Mesenchymal stem cell (in vitro differentiated cells and primary cell): ENCODE measurements at regions not wholly inside any gene's neighbourhood (a gene's known extent, or its start where the extent isn't known, plus 50 kb on each side); places are given as distances from the start of the nearest gene placed in this dataset.

Source experiments
- DNase-seq: peaks from one replicate; pipeline ENCODE4 v3.0.0-alpha.2; 2013
- H2AFZ ChIP-seq: one replicate; pipeline ENCODE4 v1.6.1; 2013; ENCODE audit warnings: low read depth, mild to moderate bottlenecking, control low read depth, inconsistent platforms, low read length, moderate library complexity
- H2AK5ac ChIP-seq: 2 replicates; pipeline ENCODE4 v1.6.1; 2013; ENCODE audit warnings: low read length, moderate library complexity, mild to moderate bottlenecking, inconsistent platforms; ENCODE audit not compliant: severe bottlenecking
- H2BK120ac ChIP-seq: one replicate; pipeline ENCODE4 v1.6.1; 2013; ENCODE audit warnings: low read depth, mild to moderate bottlenecking, inconsistent platforms, low read length, moderate library complexity
- H2BK12ac ChIP-seq, 2 experiments: one replicate each; pipeline ENCODE4 v1.6.1; 2013; ENCODE audit warnings: inconsistent platforms in 2 of 2, low read length in 2 of 2, mild to moderate bottlenecking in 2 of 2, moderate library complexity in 2 of 2, control low read depth in 1 of 2
- H2BK15ac ChIP-seq: one replicate; pipeline ENCODE4 v1.6.1; 2013; ENCODE audit warnings: mild to moderate bottlenecking, low read depth, inconsistent platforms; ENCODE audit not compliant: poor library complexity, severe bottlenecking
- H2BK5ac ChIP-seq: 2 replicates; pipeline ENCODE4 v1.6.1; 2013; ENCODE audit warnings: low read depth, mild to moderate bottlenecking, low read length, control low read depth, inconsistent platforms; ENCODE audit not compliant: poor library complexity, severe bottlenecking
- H3K14ac ChIP-seq, 2 experiments: one replicate each; pipeline ENCODE4 v1.6.1; 2013; ENCODE audit warnings: inconsistent platforms in 2 of 2, low read length in 2 of 2, control low read depth in 1 of 2, mild to moderate bottlenecking in 1 of 2, moderate library complexity in 1 of 2
- H3K18ac ChIP-seq, 2 experiments: one replicate each; pipeline ENCODE4 v1.6.1; 2013; ENCODE audit warnings: inconsistent platforms in 2 of 2, low read length in 2 of 2, control low read depth in 1 of 2, low read depth in 1 of 2, mild to moderate bottlenecking in 1 of 2
- H3K23ac ChIP-seq, 2 experiments: one replicate each; pipeline ENCODE4 v1.6.1; 2013; ENCODE audit warnings: inconsistent platforms in 2 of 2, low read length in 2 of 2, mild to moderate bottlenecking in 2 of 2, moderate library complexity in 2 of 2, control low read depth in 1 of 2
- H3K27ac ChIP-seq: 2 replicates; pipeline ENCODE4 v1.5.1; 2013; ENCODE audit warnings: mild to moderate bottlenecking, moderate library complexity, low read length, control low read depth, inconsistent platforms; ENCODE audit not compliant: poor library complexity, severe bottlenecking
- H3K27me3 ChIP-seq, 2 experiments: 2 replicates each; pipeline versions ENCODE4 v1.6.1 to v1.7.0; 2013; ENCODE audit warnings: low read length in 2 of 2, mild to moderate bottlenecking in 2 of 2, moderate library complexity in 2 of 2, control low read depth in 1 of 2, inconsistent platforms in 1 of 2; ENCODE audit not compliant: control insufficient read depth in 1 of 2, insufficient read depth in 1 of 2
- H3K36me3 ChIP-seq, 2 experiments: 2 replicates each; pipeline versions ENCODE4 v1.6.1 to v1.7.0; 2013; ENCODE audit warnings: low read length in 2 of 2, control low read depth in 1 of 2, inconsistent platforms in 1 of 2, low read depth in 1 of 2, mild to moderate bottlenecking in 1 of 2; ENCODE audit not compliant: insufficient read depth in 2 of 2, control insufficient read depth in 1 of 2
- H3K4ac ChIP-seq, 2 experiments: one replicate each; pipeline ENCODE4 v1.6.1; 2013; ENCODE audit warnings: inconsistent platforms in 2 of 2, low read length in 2 of 2, mild to moderate bottlenecking in 2 of 2, moderate library complexity in 2 of 2, control low read depth in 1 of 2, low read depth in 1 of 2
- H3K4me1 ChIP-seq: 2 replicates; pipeline ENCODE4 v1.6.1; 2013; ENCODE audit warnings: low read depth, low read length, control low read depth; ENCODE audit not compliant: control insufficient read depth, insufficient read depth
- H3K4me2 ChIP-seq: 2 replicates; pipeline ENCODE4 v1.6.1; 2013; ENCODE audit warnings: low read length, mild to moderate bottlenecking, inconsistent platforms; ENCODE audit not compliant: poor library complexity, severe bottlenecking
- H3K4me3 ChIP-seq, 2 experiments: 2 replicates each; pipeline versions ENCODE4 v1.5.1 to v1.7.0; 2013; ENCODE audit warnings: low read length in 2 of 2, mild to moderate bottlenecking in 2 of 2, control low read depth in 1 of 2, low read depth in 1 of 2; ENCODE audit not compliant: insufficient read depth in 1 of 2
- H3K79me1 ChIP-seq: replicated peaks from 2 replicates; pipeline ENCODE4 v1.6.1; 2013; ENCODE audit warnings: mild to moderate bottlenecking, control low read depth, low read length, inconsistent platforms; ENCODE audit not compliant: poor library complexity, severe bottlenecking
- H3K9ac ChIP-seq: 2 replicates; pipeline ENCODE4 v1.7.0; 2013; ENCODE audit warnings: mild to moderate bottlenecking, low read length, moderate library complexity
- H3K9me3 ChIP-seq: 2 replicates; pipeline ENCODE4 v1.7.0; 2013; ENCODE audit warnings: mild to moderate bottlenecking, low read length; ENCODE audit not compliant: control insufficient read depth
- H4K8ac ChIP-seq: one replicate; pipeline ENCODE4 v1.6.1; 2013; ENCODE audit warnings: inconsistent platforms, mild to moderate bottlenecking, low read length, moderate library complexity
- H4K91ac ChIP-seq: one replicate; pipeline ENCODE4 v1.6.1; 2013; ENCODE audit warnings: mild to moderate bottlenecking, low read length, inconsistent platforms
- whole genome bisulfite sequencing: methylation state at CpG from one replicate; pipeline ENCODE4 v1.1.7; 2013; ENCODE audit warnings: mixed read lengths; 5-methylcytosine and 5-hydroxymethylcytosine counted together

- Histone ChIP-seq H3K4me3 (no peak overlapping the region), H3K4me1 (no peaks in the 10 kb centered on the region), H2BK120ac (no peak overlapping the region), H3K4ac (no peak overlapping the region), H3K18ac (no peak overlapping the region), H3K27me3 (no peaks in the 10 kb centered on the region), H3K9ac (no peak overlapping the region), H2BK12ac (no peak overlapping the region), H2AFZ (no peak overlapping the region), H3K4me2 (no peak overlapping the region), H3K79me1 (no peaks in the 10 kb centered on the region), H2BK15ac (no peak overlapping the region), H3K23ac (no peak overlapping the region), H3K9me3 (no peaks in the 10 kb centered on the region), H4K8ac (no peak overlapping the region), H4K91ac (no peak overlapping the region), H2AK5ac (no peak overlapping the region), H3K27ac (no peak overlapping the region), H3K36me3 (no peaks in the 10 kb centered on the region), H2BK5ac (no peak overlapping the region), H3K14ac (no peak overlapping the region)
- no peak for DNase-seq
- 97% methylated on average over 2 of the region's 3 CpGs for WGBS
Measured at GRCh38 chr13:105144936-105145335, 1390.5 kb downstream of the EFNB2 start.

GRCh38 chr13:105144020-105144419, 1391.4 kb downstream of the EFNB2 start:
- no peak overlapping the region for H2BK5ac ChIP-seq
- WGBS = 93% methylated on average over 3 of the region's 3 CpGs

GRCh38 chr13:105142556-105142955, 1392.9 kb downstream of the EFNB2 start:
- Histone ChIP-seq H2BK12ac (no peak overlapping the region), H3K14ac (no peak overlapping the region), H3K18ac (no peak overlapping the region), H2BK5ac (no peak overlapping the region), H3K23ac (no peak overlapping the region), H2AK5ac (no peak overlapping the region), H3K4me1 (no peaks in the 10 kb centered on the region), H3K27me3 (no peaks in the 10 kb centered on the region), H2BK120ac (no peak overlapping the region), H3K9ac (no peak overlapping the region), H3K79me1 (no peaks in the 10 kb centered on the region), H3K9me3 (no peaks in the 10 kb centered on the region), H3K36me3 (no peaks in the 10 kb centered on the region), H2BK15ac (no peak overlapping the region), H3K4me2 (no peak overlapping the region), H2AFZ (no peak overlapping the region), H4K8ac (no peak overlapping the region), H3K4ac (no peak overlapping the region), H3K4me3 (no peak overlapping the region), H3K27ac (no peak overlapping the region), H4K91ac (no peak overlapping the region)
- WGBS = 77% methylated on average over 2 of the region's 2 CpGs
- no peak for DNase-seq

More at GRCh38 chr13:105144020-105144419, 1391.4 kb downstream of the EFNB2 start:
- Histone ChIP-seq H2BK12ac (no peak overlapping the region), H3K9ac (no peak overlapping the region), H2AFZ (no peak overlapping the region), H4K91ac (no peak overlapping the region), H3K14ac (no peak overlapping the region), H2BK120ac (no peak overlapping the region), H3K79me1 (no peaks in the 10 kb centered on the region), H3K27ac (no peak overlapping the region), H3K36me3 (no peaks in the 10 kb centered on the region), H3K4me1 (no peaks in the 10 kb centered on the region), H3K23ac (no peak overlapping the region), H4K8ac (no peak overlapping the region), H3K9me3 (no peaks in the 10 kb centered on the region), H3K4me3 (no peak overlapping the region), H3K27me3 (no peaks in the 10 kb centered on the region), H3K4ac (no peak overlapping the region), H3K4me2 (no peak overlapping the region), H3K18ac (no peak overlapping the region), H2BK15ac (no peak overlapping the region), H2AK5ac (no peak overlapping the region)
- DNase-seq = no peak

GRCh38 chr13:105139380-105140285, 1395.8 kb downstream of the EFNB2 start:
- no peak overlapping the region for H2AFZ ChIP-seq
- H2BK120ac ChIP-seq = no peak overlapping the region
- H3K79me1 ChIP-seq = no peaks in the 10 kb centered on the region
- H2BK15ac ChIP-seq = no peak overlapping the region
- no peak overlapping the region for H3K23ac ChIP-seq
- peak overlapping the region; percentile 60 for H3K9ac ChIP-seq
- H3K4me1 ChIP-seq = no peaks in the 10 kb centered on the region
- no peak overlapping the region for H2BK12ac ChIP-seq
- 88% methylated on average over 20 of the region's 20 CpGs for WGBS
- H3K27ac ChIP-seq = no peak overlapping the region
- no peak overlapping the region for H2BK5ac ChIP-seq
- no peaks in the 10 kb centered on the region for H3K9me3 ChIP-seq
- no peak overlapping the region for H3K4me2 ChIP-seq
- H4K91ac ChIP-seq = no peak overlapping the region
- H2AK5ac ChIP-seq = no peak overlapping the region
- H4K8ac ChIP-seq = no peak overlapping the region
- peak overlapping the region in 1 of 2 experiments; percentile 74 for H3K4me3 ChIP-seq
- H3K14ac ChIP-seq = no peak overlapping the region
- DNase-seq = peak; percentile 8
- H3K18ac ChIP-seq = no peak overlapping the region
- no peaks in the 10 kb centered on the region for H3K36me3 ChIP-seq
- H3K4ac ChIP-seq = no peak overlapping the region
- H3K27me3 ChIP-seq = no peaks in the 10 kb centered on the region
